ENCODE measurements at regions not wholly inside any gene's neighbourhood (a gene's known extent, or its start where the extent isn't known, plus 50 kb on each side); places are given as distances from the start of the nearest gene placed in this dataset.

GRCh38 chr21:17693801-17694200 is 81.1 kb upstream of the BTG3 start:
- ATAC-seq (peak in 1 of 3 donors; percentile 52), DNase-seq (no peak)
- Histone ChIP-seq H3K9me3 (ENCODE audit: control insufficient read depth, insufficient read depth, low read length) (no peaks in the 10 kb centered on the region), H3K4me1 (ENCODE audit: control insufficient read depth, insufficient read depth, low read length) (peaks cover 5% of the 10 kb centered on the region), H3K27me3 (ENCODE audit: control insufficient read depth, insufficient read depth, low read length) (no peaks in the 10 kb centered on the region), H3K36me3 (ENCODE audit: control insufficient read depth, insufficient read depth, low read length) (no peaks in the 10 kb centered on the region), H3K4me3 (ENCODE audit: low read length) (no peak overlapping the region), H3K27ac (ENCODE audit: low read length) (no peak overlapping the region)
- 72% methylated on average over 6 of the region's 8 CpGs for WGBS (ENCODE audit: insufficient coverage)
- no peak overlapping the region for H3K27ac Mint-ChIP-seq
- H3K4me1 Mint-ChIP-seq, result peaks cover 1 to 3% of the 10 kb centered on the region in 2 donors
- peaks cover 0 to 3% of the 10 kb centered on the region in 2 donors for H3K9me3 Mint-ChIP-seq
- intact Hi-C loops (cut with micrococcal nuclease), result no loop called here
- H3K36me3 Mint-ChIP-seq, result no peaks in the 10 kb centered on the region
- H3K27me3 Mint-ChIP-seq (ENCODE audit: low read depth in 2 of 2), result peaks cover 5% of the 10 kb centered on the region in 2 donors
- no peak overlapping the region for H3K4me3 Mint-ChIP-seq
- no peak for TF ChIP-seq CTCF (IDR thresholded peaks at IDR 0.05)

- Histone ChIP-seq H3K27ac (ENCODE audit: low read length) (no peak overlapping the region), H3K27me3 (ENCODE audit: control insufficient read depth, insufficient read depth, low read length) (no peaks in the 10 kb centered on the region), H3K4me1 (ENCODE audit: control insufficient read depth, insufficient read depth, low read length) (peaks cover 7% of the 10 kb centered on the region), H3K9me3 (ENCODE audit: control insufficient read depth, insufficient read depth, low read length) (no peaks in the 10 kb centered on the region), H3K4me3 (ENCODE audit: low read length) (no peak overlapping the region), H3K36me3 (ENCODE audit: control insufficient read depth, insufficient read depth, low read length) (no peaks in the 10 kb centered on the region)
- ATAC-seq (no peak), DNase-seq (no peak)
- WGBS (ENCODE audit: insufficient coverage), result 100% methylated on average over 1 of the region's 1 CpG
- Mint-ChIP-seq H3K27me3 (ENCODE audit: low read depth in 2 of 2) (peaks cover 5 to 14% of the 10 kb centered on the region in 2 donors), H3K27ac (no peak overlapping the region), H3K9me3 (no peaks in the 10 kb centered on the region), H3K4me3 (no peak overlapping the region), H3K4me1 (peaks cover 4 to 7% of the 10 kb centered on the region in 2 donors), H3K36me3 (no peaks in the 10 kb centered on the region)
- TF ChIP-seq CTCF (IDR thresholded peaks at IDR 0.05), result no peak
- intact Hi-C loops (cut with micrococcal nuclease), result no loop called here
These were observed 77.4 kb upstream of the BTG3 start for GRCh38 chr21:17690078-17690494.

- peaks cover 4 to 7% of the 10 kb centered on the region in 2 donors for H3K4me1 Mint-ChIP-seq
- DNase-seq (peak; percentile 49 to 51), ATAC-seq (peak in 1 of 3 donors; percentile 32)
- Histone ChIP-seq H3K27ac (ENCODE audit: low read length) (no peak overlapping the region), H3K9me3 (ENCODE audit: control insufficient read depth, insufficient read depth, low read length) (no peaks in the 10 kb centered on the region), H3K4me1 (ENCODE audit: control insufficient read depth, insufficient read depth, low read length) (peaks cover 7% of the 10 kb centered on the region), H3K27me3 (ENCODE audit: control insufficient read depth, insufficient read depth, low read length) (no peaks in the 10 kb centered on the region), H3K36me3 (ENCODE audit: control insufficient read depth, insufficient read depth, low read length) (no peaks in the 10 kb centered on the region), H3K4me3 (ENCODE audit: low read length) (no peak overlapping the region)
- 35% methylated on average over 9 of the region's 13 CpGs for WGBS (ENCODE audit: insufficient coverage)
- no peaks in the 10 kb centered on the region for H3K36me3 Mint-ChIP-seq
- H3K4me3 Mint-ChIP-seq, result no peak overlapping the region
- H3K9me3 Mint-ChIP-seq, result no peaks in the 10 kb centered on the region
- H3K27me3 Mint-ChIP-seq (ENCODE audit: low read depth in 2 of 2), result peaks cover 5 to 14% of the 10 kb centered on the region in 2 donors
- intact Hi-C loops (cut with micrococcal nuclease), result loop anchor here (10.0 kb wide), 1 partner anchor 126 kb away; the partner anchor contains the start of gene C21orf91
- no peak overlapping the region for H3K27ac Mint-ChIP-seq
- TF ChIP-seq CTCF (IDR thresholded peaks at IDR 0.05), result peak; percentile 58
These were observed 76.5 kb upstream of the BTG3 start for GRCh38 chr21:17688912-17689874.
